HG02571 (cell line): ENCODE measurements at regions not wholly inside any gene's neighbourhood (a gene's known extent, or its start where the extent isn't known, plus 50 kb on each side); places are given as distances from the start of the nearest gene placed in this dataset.

Experiments
- ATAC-seq: cut with Tn5 transposase; IDR thresholded peaks from one replicate; pipeline ENCODE4 v1.9.1; 2021; ENCODE audit warnings: mild to moderate bottlenecking, moderate library complexity; ENCODE audit not compliant: unreplicated experiment

GRCh38 chr4:62917649-62918048 lies 1491.6 kb downstream of the TECRL start:
- ATAC-seq = no peak

GRCh38 chr4:62914758-62915157 lies 1494.5 kb downstream of the TECRL start:
- no peak for ATAC-seq

GRCh38 chr4:62913065-62913464 lies 1496.2 kb downstream of the TECRL start:
- ATAC-seq = no peak

DNA sequence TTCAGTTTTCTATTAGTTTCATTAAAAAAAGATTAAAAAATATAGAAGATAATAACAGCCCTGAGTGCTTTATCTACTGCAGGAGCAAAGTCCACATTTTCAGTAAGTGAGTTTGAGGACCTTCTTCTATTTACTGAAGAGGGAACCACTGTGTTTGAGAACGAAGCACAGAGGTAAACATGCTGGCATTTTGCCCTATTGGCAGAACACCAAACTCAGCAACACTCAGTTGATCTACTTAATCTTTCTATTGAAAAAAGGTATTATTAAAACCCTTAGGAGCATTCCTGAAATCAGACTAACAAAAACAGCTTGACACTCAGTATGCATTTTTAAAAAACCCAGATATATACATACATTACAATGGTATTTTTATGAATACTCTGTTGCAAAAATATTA lies 1496.7 kb downstream of the TECRL start:
- ATAC-seq = no peak

DNA sequence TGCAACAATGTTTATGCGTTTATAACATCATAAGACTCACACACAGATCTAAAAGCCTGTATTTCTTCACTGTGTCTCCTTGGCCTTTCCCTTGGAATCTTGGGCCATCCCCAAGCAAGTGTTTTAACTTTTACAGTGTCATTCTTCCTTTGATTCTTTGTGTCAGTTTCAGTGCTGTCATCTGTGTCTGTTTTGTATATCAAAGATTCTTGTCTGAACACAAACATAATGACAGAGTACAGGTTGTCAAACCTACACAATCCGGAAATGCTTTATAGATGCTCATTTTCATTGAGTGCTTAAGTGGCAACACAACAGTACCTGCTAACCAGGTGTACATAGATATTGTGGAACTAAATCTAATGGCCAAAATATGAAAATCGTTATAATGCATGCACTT lies 1500.0 kb downstream of the TECRL start:
- no peak for ATAC-seq

- ATAC-seq = no peak
Observed at GRCh38 chr4:62901101-62901500, 1508.1 kb downstream of the TECRL start.

GRCh38 chr4:62899646-62900364 lies 1509.4 kb downstream of the TECRL start:
- no peak for ATAC-seq

DNA sequence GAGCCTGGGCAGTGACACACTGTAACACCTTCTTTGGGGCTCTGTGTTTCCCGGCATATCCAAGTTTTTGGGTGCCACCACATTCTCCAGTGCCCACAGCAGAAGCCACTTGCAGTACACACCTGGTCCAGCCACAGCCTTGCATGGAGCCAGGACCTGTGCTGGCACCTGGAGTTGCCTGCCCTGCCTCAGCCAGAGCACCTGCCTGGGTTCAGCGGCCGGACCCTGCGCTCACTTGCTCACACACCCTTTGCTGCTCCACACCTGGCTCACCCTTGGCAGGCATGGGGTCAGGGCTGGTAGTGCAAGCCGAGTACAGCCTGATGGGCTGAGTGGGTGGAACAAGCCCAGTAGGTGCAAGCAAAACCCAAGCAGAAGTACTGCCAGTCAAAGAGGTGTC lies 1511.1 kb downstream of the TECRL start:
- no peak for ATAC-seq

DNA sequence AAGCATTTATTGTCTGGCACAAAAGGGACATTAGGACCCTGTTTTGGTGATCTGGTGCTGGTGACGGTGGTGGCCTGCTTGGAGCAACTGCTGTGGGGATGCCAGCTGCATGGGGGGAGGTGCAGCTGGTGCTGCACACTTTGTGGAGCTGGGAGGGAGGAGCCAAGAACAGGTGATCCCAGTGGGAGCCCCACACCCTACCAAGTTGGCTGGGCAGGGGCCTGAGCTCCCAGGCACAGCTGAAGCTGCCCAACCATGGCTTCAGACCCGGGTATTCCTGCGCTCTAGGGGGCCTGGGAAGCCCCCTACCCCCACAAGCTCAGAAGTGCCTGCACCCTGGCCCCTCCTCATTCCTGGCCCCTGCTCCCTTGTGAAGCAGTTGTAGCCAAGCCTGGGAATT lies 1512.5 kb downstream of the TECRL start:
- no peak for ATAC-seq

DNA sequence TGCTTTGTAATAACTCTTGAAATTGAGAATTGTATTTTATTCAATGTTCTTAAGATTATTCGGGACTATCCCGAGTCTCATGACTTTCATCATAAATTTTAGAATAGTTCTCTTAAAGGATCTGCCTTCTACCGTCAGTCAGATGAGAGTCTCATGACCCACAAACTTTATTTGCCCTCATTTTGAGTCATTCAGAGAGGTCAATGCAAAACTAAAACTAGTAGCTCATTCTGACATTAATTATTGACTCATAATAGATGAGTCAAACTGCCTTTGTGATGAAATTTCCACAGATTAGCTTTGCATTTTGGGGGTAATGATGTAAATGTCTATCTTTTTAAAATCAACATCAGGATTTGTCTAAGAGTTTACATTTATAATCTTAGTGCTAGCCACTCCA lies 1527.3 kb downstream of the TECRL start:
- no peak for ATAC-seq

GRCh38 chr4:62881210-62881609 lies 1528.0 kb downstream of the TECRL start:
- ATAC-seq = no peak

GRCh38 chr4:62872856-62873255 lies 1536.4 kb downstream of the TECRL start:
- ATAC-seq = no peak

DNA sequence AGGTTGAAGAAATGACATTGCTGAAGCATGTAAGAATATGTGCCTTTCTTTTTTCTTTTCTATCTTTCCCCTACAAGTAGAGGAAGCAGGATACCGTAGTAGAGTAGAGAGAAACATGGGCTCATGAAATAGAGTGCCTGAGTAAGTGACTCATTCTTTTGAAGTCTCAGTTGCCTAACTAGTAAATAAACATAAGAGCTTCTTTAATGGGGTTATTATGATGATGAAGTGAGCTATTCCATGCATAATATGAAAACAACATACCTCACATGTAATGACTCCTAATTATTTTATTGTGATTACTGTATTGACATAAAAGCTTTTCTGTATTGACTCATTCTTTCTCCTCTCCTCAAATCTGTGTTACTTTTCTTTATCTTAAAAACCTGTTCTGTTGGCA lies 1538.2 kb downstream of the TECRL start:
- ATAC-seq = no peak

GRCh38 chr4:62870451-62870850 lies 1538.8 kb downstream of the TECRL start:
- ATAC-seq = no peak

DNA sequence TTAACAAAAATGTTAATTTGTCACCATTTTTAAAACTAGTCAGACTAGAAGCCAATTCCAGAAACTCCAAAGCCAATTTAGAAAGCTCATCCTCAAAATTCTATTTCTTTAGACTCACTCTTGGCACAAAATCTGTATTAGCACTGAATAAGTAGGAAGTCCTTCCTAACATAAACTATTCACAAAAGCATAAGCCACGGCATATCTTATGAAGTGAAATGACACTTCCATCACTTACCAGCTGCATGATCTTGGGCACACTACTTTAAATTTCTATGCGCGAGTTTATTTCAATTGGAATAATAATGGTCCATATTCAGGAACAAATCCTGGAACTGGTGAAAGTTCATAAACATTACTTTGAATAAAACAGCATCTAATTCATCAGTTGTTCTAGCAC lies 1544.0 kb downstream of the TECRL start:
- ATAC-seq = no peak

DNA sequence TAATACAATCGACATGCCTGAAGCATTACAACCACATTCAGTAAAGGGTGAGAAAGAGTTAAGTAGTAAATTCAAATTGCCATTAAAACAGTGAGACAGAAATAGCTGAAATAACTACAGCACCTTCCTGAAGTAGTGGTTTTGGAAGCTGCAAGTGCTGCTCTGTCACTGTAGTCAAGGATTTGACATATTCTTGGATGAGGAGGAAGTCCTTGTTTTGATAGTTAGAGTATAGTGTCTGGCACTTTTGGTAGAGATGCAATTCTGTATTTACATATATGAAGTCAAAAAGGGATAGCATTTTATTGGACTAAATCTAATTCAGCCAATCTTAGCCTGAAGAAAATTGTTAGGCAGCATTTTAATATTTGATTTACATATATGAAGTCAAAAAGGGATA lies 1559.6 kb downstream of the TECRL start:
- ATAC-seq = no peak

DNA sequence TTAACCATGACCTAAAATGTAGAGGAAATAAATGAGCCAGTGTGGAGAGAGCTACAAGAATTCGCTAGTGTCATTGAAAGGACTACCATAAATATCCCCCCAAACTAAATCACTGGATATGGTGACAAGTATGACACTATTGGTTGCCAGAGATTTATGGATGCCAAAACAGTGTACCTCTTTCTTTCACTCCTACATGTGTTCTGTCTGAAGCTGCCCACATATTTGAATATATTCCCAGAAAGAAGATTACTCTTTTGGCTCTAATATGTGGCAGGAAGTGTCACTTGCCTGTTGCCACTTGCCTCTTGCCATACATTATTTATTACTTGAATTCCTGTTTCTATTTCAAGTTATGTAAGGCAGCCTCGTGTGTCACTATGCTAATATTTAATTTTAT lies 1573.6 kb downstream of the TECRL start:
- ATAC-seq = no peak

DNA sequence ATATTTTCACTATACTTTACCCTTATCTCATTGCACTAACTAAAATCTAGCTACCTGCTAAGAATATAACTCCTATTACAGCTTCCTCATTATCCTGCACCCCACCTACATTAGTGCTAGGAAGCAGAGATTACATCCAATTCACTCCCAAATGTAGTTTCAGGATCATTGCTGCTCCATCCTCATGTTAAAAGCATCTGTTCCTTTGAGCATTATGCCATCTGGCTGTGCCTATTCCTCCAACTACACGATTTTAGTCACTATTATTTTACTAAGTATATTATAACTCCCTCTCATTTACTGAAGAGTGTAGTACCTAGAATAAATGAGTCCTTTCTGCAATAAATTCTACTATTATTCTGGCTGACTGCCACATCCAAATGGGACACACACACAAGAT lies 1586.9 kb downstream of the TECRL start:
- ATAC-seq = no peak

GRCh38 chr4:62816566-62816965 lies 1592.7 kb downstream of the TECRL start:
- no peak for ATAC-seq

- no peak for ATAC-seq
Observed at GRCh38 chr4:62814510-62815047, 1594.7 kb downstream of the TECRL start.

DNA sequence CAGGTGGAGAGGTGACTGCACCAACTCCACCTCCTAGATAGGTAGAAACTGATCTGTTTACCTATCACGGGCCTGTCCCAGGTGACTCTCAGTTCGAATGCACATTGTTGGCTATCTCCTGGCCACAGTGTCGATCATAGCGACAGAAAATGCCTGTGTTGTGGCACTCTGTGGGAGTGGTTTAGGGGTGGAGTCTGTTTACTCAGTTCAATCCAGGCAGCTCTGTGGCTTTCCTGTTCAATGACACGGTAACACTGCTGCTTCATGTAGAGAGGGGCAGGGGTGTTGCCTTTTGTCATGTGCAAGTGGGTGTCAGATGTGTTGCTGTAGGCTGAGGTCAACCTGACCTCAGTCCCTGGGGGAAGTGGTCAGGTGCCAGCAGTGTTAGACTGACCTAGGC lies 1602.4 kb downstream of the TECRL start:
- ATAC-seq = no peak

DNA sequence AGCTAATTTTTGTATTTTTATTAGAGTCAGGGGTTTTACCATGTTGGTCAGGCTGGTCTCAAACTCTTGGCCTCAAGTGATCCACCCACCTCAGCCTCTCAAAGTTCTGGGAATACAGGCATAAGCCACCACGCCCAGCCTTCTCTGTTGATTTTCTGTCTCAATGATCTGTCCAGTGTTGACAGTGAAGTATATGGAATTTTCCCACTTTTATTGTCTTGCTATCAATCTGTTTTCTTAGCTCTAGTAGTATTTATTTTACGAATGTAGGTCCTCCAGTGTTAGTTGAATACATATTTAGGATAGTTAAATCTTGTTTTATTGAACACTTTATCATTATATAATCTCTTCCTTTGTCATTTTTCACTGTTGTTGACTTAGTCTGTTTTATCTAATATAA lies 1603.9 kb downstream of the ADGRL3 start:
- no peak for ATAC-seq

GRCh38 chr4:62797221-62797620 lies 1597.1 kb downstream of the ADGRL3 start:
- no peak for ATAC-seq
